GM13976 (cell line): ENCODE measurements at regions not wholly inside any gene's neighbourhood (a gene's known extent, or its start where the extent isn't known, plus 50 kb on each side); places are given as distances from the start of the nearest gene placed in this dataset.

Experiments
- DNase-seq: peaks from one replicate; pipeline ENCODE4 v3.0.0; 2012; ENCODE audit warnings: low spot score
- in situ Hi-C: fragments of 300-500 bp; cut with MboI; formaldehyde crosslinking; loops from one replicate; pipeline ENCODE4 v1.12.0; 2022; ENCODE audit warnings: low sequenced_read_pairs, mixed read lengths, inconsistent platforms; ENCODE audit not compliant: unreplicated experiment
- TF ChIP-seq, protein P1 (sequence below): IDR thresholded peaks from 2 replicates; pipeline ENCODE4 v1.5.1; 2012; ENCODE audit warnings: borderline replicate concordance, mild to moderate bottlenecking; ENCODE audit not compliant: insufficient read depth; ENCODE audit errors: extremely low read depth, missing control alignments, control extremely low read depth

DNA sequence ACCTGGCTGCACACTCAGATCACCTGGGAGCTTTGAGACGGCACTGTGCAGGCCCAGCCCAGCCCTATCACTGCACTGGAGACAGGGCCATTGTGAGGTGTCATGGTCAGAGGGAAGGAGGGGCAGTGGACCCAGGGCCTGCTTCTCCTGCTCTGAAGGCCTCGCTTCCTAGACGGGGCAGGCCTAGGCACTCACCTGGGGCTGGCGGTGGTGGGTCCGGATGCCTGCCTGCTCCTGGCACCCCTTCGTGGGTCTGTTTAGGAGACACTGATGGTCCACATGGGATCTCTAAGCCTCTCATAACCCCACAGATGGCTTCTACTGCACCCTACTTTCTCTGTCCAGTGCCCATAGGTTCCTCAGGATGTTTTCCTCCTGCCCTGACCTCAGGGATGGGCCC lies 230.9 kb downstream of the MATN1 start:
- TF ChIP-seq, protein P1, sequence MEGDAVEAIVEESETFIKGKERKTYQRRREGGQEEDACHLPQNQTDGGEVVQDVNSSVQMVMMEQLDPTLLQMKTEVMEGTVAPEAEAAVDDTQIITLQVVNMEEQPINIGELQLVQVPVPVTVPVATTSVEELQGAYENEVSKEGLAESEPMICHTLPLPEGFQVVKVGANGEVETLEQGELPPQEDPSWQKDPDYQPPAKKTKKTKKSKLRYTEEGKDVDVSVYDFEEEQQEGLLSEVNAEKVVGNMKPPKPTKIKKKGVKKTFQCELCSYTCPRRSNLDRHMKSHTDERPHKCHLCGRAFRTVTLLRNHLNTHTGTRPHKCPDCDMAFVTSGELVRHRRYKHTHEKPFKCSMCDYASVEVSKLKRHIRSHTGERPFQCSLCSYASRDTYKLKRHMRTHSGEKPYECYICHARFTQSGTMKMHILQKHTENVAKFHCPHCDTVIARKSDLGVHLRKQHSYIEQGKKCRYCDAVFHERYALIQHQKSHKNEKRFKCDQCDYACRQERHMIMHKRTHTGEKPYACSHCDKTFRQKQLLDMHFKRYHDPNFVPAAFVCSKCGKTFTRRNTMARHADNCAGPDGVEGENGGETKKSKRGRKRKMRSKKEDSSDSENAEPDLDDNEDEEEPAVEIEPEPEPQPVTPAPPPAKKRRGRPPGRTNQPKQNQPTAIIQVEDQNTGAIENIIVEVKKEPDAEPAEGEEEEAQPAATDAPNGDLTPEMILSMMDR, result no peak
- DNase-seq, result no peak
- in situ Hi-C loops, result no loop called here

- TF ChIP-seq, protein P1, result no peak
- DNase-seq, result no peak
- in situ Hi-C loops, result no loop called here
Observed at GRCh38 chr1:30491831-30492230, 231.6 kb downstream of the MATN1 start.

DNA sequence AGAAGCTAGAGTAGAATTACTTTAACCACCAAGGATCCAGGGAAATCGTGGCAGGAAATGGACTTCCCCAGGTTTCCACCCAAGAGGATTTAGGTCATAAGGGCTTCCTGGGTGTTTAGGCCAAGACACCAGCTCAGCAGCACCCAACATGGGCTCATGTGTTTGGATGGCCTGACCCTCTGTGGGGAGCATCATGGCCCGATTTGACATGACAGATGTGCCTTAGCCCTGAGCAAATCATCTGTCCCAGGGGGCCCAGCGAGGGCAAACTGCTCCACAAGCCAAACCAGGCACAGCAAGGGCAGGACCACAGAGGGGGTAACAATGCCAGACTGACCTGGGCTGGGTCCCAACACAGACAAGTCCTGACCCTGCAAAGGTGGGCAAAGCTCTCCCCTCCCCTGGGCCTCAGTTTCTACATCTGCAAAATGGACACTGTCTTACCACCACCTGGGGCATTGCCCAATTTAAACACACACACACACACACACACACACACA lies 232.8 kb downstream of the MATN1 start:
- in situ Hi-C loops, result no loop called here
- no peak for DNase-seq
- TF ChIP-seq, protein P1, result no peak

DNA sequence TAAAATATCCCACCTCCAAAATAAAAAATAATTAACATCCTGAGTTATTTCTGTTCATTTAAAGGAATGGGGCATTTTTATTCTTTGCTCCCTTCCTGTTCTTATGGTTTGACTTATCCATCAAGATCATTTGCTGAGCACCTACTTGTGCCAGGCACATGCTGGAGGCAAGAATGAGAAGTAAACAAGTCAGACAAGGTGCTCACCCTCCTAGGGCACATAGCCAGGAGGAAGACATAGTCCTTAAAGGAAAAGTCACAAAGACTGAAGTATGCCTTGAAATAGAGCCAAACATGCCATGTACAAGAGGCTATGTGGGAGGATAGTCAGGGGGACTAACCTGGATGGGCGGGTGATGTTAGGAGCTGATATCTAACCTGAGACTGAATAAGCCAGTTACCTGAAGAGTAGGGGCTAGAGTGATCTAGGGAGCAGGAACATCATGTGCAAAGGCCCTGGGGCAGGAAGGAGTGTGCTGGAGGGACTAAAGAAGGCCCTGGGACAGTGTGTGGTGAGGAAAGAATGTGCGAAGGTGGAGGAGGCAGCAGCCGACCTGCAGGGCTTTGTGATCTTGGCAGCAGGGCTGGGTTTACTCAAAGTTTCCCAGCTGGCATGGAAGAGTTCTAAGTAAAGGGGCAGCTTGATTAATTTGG lies 233.5 kb downstream of the MATN1 start:
- TF ChIP-seq, protein P1, result no peak
- DNase-seq, result no peak
- in situ Hi-C loops, result no loop called here

GRCh38 chr1:30488324-30488913 lies 235.0 kb downstream of the MATN1 start:
- no peak for DNase-seq
- TF ChIP-seq, protein P1, result no peak
- in situ Hi-C loops, result no loop called here

- no peak for DNase-seq
- TF ChIP-seq, protein P1, result no peak
- in situ Hi-C loops, result no loop called here
Observed at GRCh38 chr1:30487042-30487441, 236.3 kb downstream of the MATN1 start.

- no peak for DNase-seq
- TF ChIP-seq, protein P1, result no peak
- in situ Hi-C loops, result no loop called here
Observed at GRCh38 chr1:30485072-30485471, 238.3 kb downstream of the MATN1 start.
